ENCODE measurements at regions not wholly inside any gene's neighbourhood (a gene's known extent, or its start where the extent isn't known, plus 50 kb on each side); places are given as distances from the start of the nearest gene placed in this dataset.
"Not testable (repeated sequence)": the region's sequence is repeated elsewhere in the genome, so short reads cannot be mapped to it uniquely, and the experiment has no call there.

DNA sequence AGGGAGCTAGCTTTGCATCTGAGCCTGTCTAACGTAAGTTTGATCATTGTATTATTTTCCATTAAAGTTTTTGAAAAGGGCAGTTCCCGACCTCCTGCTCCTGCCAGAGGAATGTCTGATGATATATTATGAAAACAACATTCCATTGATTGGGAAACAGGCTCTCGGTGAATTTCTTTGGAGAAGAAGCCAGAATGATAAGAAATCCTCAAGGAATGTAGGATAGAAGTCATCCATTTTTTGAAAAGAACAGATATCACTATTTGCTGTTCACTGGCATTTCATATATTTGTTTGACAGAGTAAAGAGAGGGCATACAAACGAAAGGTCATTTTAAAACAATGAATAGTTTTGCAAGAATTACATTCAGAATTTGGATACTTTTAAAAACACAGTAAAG is 781.0 kb upstream of the HTR2C start:
- no peak for ATAC-seq (ENCODE audit: insufficient read depth, low read depth)
- Histone ChIP-seq H3K4me3 (ENCODE audit: low read depth in 1 of 2, low read length in 2 of 2) (no peak overlapping the region), H3K4me2 (ENCODE audit: insufficient read depth, low read length) (no peak overlapping the region), H3K27ac (ENCODE audit: low read length) (no peak overlapping the region), H3K9ac (ENCODE audit: low read depth, low read length) (no peak overlapping the region), H3K27me3 (ENCODE audit: insufficient read depth, low read length, poor library complexity) (no peaks in the 10 kb centered on the region), H4K20me1 (ENCODE audit: insufficient read depth, low read length) (no peaks in the 10 kb centered on the region), H3K4me1 (ENCODE audit: insufficient read depth, low read length) (no peaks in the 10 kb centered on the region), H3K79me2 (ENCODE audit: insufficient read depth, low read length) (no peaks in the 10 kb centered on the region), H2AFZ (ENCODE audit: low read depth, low read length) (no peak overlapping the region), H3K36me3 (ENCODE audit: insufficient read depth, low read length) (no peaks in the 10 kb centered on the region), H3K9me3 (ENCODE audit: insufficient read depth, low read length, severe bottlenecking) (no peaks in the 10 kb centered on the region)
- TF ChIP-seq EZH2 (IDR thresholded peaks at IDR 0.05; ENCODE audit: borderline replicate concordance, low read depth, low read length, severe bottlenecking): no peak
- TF ChIP-seq, protein P1, sequence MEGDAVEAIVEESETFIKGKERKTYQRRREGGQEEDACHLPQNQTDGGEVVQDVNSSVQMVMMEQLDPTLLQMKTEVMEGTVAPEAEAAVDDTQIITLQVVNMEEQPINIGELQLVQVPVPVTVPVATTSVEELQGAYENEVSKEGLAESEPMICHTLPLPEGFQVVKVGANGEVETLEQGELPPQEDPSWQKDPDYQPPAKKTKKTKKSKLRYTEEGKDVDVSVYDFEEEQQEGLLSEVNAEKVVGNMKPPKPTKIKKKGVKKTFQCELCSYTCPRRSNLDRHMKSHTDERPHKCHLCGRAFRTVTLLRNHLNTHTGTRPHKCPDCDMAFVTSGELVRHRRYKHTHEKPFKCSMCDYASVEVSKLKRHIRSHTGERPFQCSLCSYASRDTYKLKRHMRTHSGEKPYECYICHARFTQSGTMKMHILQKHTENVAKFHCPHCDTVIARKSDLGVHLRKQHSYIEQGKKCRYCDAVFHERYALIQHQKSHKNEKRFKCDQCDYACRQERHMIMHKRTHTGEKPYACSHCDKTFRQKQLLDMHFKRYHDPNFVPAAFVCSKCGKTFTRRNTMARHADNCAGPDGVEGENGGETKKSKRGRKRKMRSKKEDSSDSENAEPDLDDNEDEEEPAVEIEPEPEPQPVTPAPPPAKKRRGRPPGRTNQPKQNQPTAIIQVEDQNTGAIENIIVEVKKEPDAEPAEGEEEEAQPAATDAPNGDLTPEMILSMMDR (IDR thresholded peaks at IDR 0.05; ENCODE audit: borderline replicate concordance, extremely low read depth, low read length, poor library complexity, severe bottlenecking): no peak
- DNase-seq: no peak

DNA sequence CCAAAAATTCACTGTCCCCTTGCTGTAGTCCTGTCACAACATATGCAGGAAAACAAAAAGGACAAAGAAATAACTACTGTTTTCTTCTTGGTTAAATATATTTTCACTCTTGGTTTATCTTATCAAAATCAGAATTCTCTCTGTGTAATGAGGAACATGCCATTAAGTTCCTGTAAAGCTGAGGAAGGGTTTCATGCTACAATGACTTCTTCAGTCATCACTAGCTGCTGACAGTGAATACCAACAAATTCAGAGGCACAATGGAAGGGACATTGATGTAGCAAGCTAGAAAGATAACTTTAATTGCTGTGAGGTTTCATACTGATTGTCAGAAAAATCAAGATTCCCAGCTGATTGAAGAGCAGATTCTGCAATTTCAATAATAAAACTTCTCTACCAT is 782.9 kb upstream of the HTR2C start:
- Histone ChIP-seq H3K9me3 (ENCODE audit: insufficient read depth, low read length, severe bottlenecking) (no peaks in the 10 kb centered on the region), H3K4me2 (ENCODE audit: insufficient read depth, low read length) (no peak overlapping the region), H3K4me3 (ENCODE audit: low read depth in 1 of 2, low read length in 2 of 2) (no peak overlapping the region), H3K27ac (ENCODE audit: low read length) (no peak overlapping the region), H3K27me3 (ENCODE audit: insufficient read depth, low read length, poor library complexity) (no peaks in the 10 kb centered on the region), H2AFZ (ENCODE audit: low read depth, low read length) (no peak overlapping the region), H3K36me3 (ENCODE audit: insufficient read depth, low read length) (no peaks in the 10 kb centered on the region), H4K20me1 (ENCODE audit: insufficient read depth, low read length) (no peaks in the 10 kb centered on the region), H3K9ac (ENCODE audit: low read depth, low read length) (no peak overlapping the region), H3K79me2 (ENCODE audit: insufficient read depth, low read length) (no peaks in the 10 kb centered on the region), H3K4me1 (ENCODE audit: insufficient read depth, low read length) (no peaks in the 10 kb centered on the region)
- no peak for DNase-seq
- no peak for ATAC-seq (ENCODE audit: insufficient read depth, low read depth)
- TF ChIP-seq, protein P1 (IDR thresholded peaks at IDR 0.05; ENCODE audit: borderline replicate concordance, extremely low read depth, low read length, poor library complexity, severe bottlenecking): no peak
- no peak for TF ChIP-seq EZH2 (IDR thresholded peaks at IDR 0.05; ENCODE audit: borderline replicate concordance, low read depth, low read length, severe bottlenecking)

DNA sequence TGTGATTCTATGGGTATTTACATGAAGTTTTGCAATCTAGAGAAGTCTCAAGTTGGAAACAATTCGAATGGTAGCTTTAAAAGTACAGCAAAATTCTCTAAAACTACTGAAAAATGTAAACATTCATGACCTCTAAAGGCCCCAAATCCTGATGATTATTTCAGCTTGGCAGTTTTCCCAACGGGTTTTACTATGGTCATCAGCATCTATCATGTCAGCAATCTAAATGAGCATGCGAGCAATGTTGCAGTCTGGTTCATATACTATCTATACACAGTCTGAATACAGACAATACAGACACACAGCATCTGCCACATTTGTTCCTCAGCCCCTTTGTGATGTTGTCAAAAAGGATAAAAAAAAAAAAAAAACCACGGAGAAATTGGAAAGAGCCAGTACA is 790.3 kb upstream of the HTR2C start:
- Histone ChIP-seq H3K27me3 (ENCODE audit: insufficient read depth, low read length, poor library complexity) (no peaks in the 10 kb centered on the region), H3K4me3 (ENCODE audit: low read depth in 1 of 2, low read length in 2 of 2) (no peak overlapping the region), H3K9ac (ENCODE audit: low read depth, low read length) (no peak overlapping the region), H3K4me2 (ENCODE audit: insufficient read depth, low read length) (no peak overlapping the region), H3K4me1 (ENCODE audit: insufficient read depth, low read length) (no peaks in the 10 kb centered on the region), H2AFZ (ENCODE audit: low read depth, low read length) (no peak overlapping the region), H4K20me1 (ENCODE audit: insufficient read depth, low read length) (no peaks in the 10 kb centered on the region), H3K36me3 (ENCODE audit: insufficient read depth, low read length) (no peaks in the 10 kb centered on the region), H3K9me3 (ENCODE audit: insufficient read depth, low read length, severe bottlenecking) (no peaks in the 10 kb centered on the region), H3K79me2 (ENCODE audit: insufficient read depth, low read length) (no peaks in the 10 kb centered on the region), H3K27ac (ENCODE audit: low read length) (no peak overlapping the region)
- no peak for TF ChIP-seq EZH2 (IDR thresholded peaks at IDR 0.05; ENCODE audit: borderline replicate concordance, low read depth, low read length, severe bottlenecking)
- TF ChIP-seq, protein P1 (IDR thresholded peaks at IDR 0.05; ENCODE audit: borderline replicate concordance, extremely low read depth, low read length, poor library complexity, severe bottlenecking): no peak
- DNase-seq (no peak), ATAC-seq (ENCODE audit: insufficient read depth, low read depth) (no peak)

DNA sequence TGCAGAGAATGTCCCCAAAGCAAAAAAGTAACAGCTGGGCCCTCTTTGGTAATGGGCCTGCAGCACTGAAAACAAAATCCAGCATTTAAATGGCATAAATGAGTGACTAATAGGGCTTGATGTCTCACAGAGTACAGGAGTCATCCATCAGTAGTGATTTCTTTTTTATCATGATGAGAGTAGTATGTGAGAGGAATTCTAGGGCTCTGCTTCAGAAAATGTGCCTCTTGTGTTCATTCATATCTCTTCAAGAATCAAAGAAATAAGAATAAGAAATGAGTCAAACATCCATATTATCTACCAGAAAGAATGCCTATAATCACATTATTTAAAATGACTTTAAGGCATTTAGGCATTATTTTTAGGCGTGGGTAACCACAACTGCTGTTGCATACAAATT is 792.9 kb upstream of the HTR2C start:
- H4K20me1 ChIP-seq (ENCODE audit: insufficient read depth, low read length): no peaks in the 10 kb centered on the region
- TF ChIP-seq, protein P1 (IDR thresholded peaks at IDR 0.05; ENCODE audit: borderline replicate concordance, extremely low read depth, low read length, poor library complexity, severe bottlenecking): no peak
- TF ChIP-seq EZH2 (IDR thresholded peaks at IDR 0.05; ENCODE audit: borderline replicate concordance, low read depth, low read length, severe bottlenecking): no peak
- no peaks in the 10 kb centered on the region for H3K36me3 ChIP-seq (ENCODE audit: insufficient read depth, low read length)
- no peaks in the 10 kb centered on the region for H3K27me3 ChIP-seq (ENCODE audit: insufficient read depth, low read length, poor library complexity)
- H3K4me2 ChIP-seq (ENCODE audit: insufficient read depth, low read length): no peak overlapping the region
- no peak overlapping the region for H3K9ac ChIP-seq (ENCODE audit: low read depth, low read length)
- no peak overlapping the region for H3K4me3 ChIP-seq (ENCODE audit: low read depth in 1 of 2, low read length in 2 of 2)
- no peaks in the 10 kb centered on the region for H3K4me1 ChIP-seq (ENCODE audit: insufficient read depth, low read length)
- no peaks in the 10 kb centered on the region for H3K9me3 ChIP-seq (ENCODE audit: insufficient read depth, low read length, severe bottlenecking)
- H3K27ac ChIP-seq (ENCODE audit: low read length): no peak overlapping the region
- no peaks in the 10 kb centered on the region for H3K79me2 ChIP-seq (ENCODE audit: insufficient read depth, low read length)
- no peak for DNase-seq
- H2AFZ ChIP-seq (ENCODE audit: low read depth, low read length): no peak overlapping the region
- no peak for ATAC-seq (ENCODE audit: insufficient read depth, low read depth)

DNA sequence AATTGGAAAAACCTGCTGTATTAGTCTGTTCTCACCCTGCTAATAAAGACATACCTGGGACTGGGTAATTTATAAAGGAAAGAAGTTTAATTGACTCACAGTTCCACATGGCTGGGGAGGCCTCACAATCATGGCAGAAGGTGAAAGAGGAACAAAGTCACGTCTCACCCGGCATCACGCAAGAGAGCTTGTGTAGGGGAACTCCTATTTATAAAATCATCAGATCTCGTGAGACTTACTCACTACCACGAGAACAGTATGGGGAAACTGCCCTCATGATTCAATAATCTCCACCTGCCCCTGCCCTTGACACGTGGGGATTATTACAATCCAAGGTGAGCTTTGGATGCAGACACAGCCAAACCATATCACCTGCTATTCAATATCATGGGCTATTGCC is 799.1 kb upstream of the HTR2C start:
- H3K4me2 ChIP-seq (ENCODE audit: insufficient read depth, low read length); H3K36me3 ChIP-seq (ENCODE audit: insufficient read depth, low read length); H3K27me3 ChIP-seq (ENCODE audit: insufficient read depth, low read length, poor library complexity); H3K9me3 ChIP-seq (ENCODE audit: insufficient read depth, low read length, severe bottlenecking); H2AFZ ChIP-seq (ENCODE audit: low read depth, low read length); H3K4me1 ChIP-seq (ENCODE audit: insufficient read depth, low read length); H4K20me1 ChIP-seq (ENCODE audit: insufficient read depth, low read length); H3K9ac ChIP-seq (ENCODE audit: low read depth, low read length); H3K79me2 ChIP-seq (ENCODE audit: insufficient read depth, low read length); H3K27ac ChIP-seq (ENCODE audit: low read length); ATAC-seq (ENCODE audit: insufficient read depth, low read depth); DNase-seq; H3K4me3 ChIP-seq (ENCODE audit: low read depth in 1 of 2, low read length in 2 of 2): not testable (repeated sequence)

All from DND-41 (cell line).